CD1c-positive myeloid dendritic cell (primary cell): ENCODE measurements at regions not wholly inside any gene's neighbourhood (a gene's known extent, or its start where the extent isn't known, plus 50 kb on each side); places are given as distances from the start of the nearest gene placed in this dataset.
A peak's percentile ranks its signal among the peaks of the same experiment; 100 is the strongest.
"Not testable (repeated sequence)": the region's sequence is repeated elsewhere in the genome, so short reads cannot be mapped to it uniquely, and the experiment has no call there.

ENCODE experiments used
- DNase-seq: peaks from one replicate; pipeline ENCODE4 v3.0.0-alpha.2; 2016; ENCODE audit errors: extremely low spot score

GRCh38 chr7:114083166-114084001 is 164.6 kb upstream of the PPP1R3A start:
- no peak for DNase-seq

GRCh38 chr7:114082642-114083165 is 163.9 kb upstream of the PPP1R3A start:
- DNase-seq: no peak

GRCh38 chr7:114081606-114082425 is 163.0 kb upstream of the PPP1R3A start:
- peak; percentile 50 for DNase-seq

GRCh38 chr7:114077158-114077524 is 158.3 kb upstream of the PPP1R3A start:
- not testable (repeated sequence) for DNase-seq

- not testable (repeated sequence) for DNase-seq
Measured at GRCh38 chr7:114076392-114077157, 157.8 kb upstream of the PPP1R3A start.

GRCh38 chr7:114073701-114074100 is 154.9 kb upstream of the PPP1R3A start:
- no peak for DNase-seq

GRCh38 chr7:114070246-114070645 is 151.4 kb upstream of the PPP1R3A start:
- no peak for DNase-seq

GRCh38 chr7:114062810-114063209 is 144.0 kb upstream of the PPP1R3A start:
- no peak for DNase-seq

- DNase-seq: peak; percentile 75
Measured at GRCh38 chr7:114051871-114052331, 133.1 kb upstream of the PPP1R3A start.

GRCh38 chr7:114050571-114050970 is 131.8 kb upstream of the PPP1R3A start:
- DNase-seq: no peak

- DNase-seq: peak; percentile 7
Measured at GRCh38 chr7:114048386-114049235, 129.8 kb upstream of the PPP1R3A start.

- peak; percentile 34 for DNase-seq
Measured at GRCh38 chr7:114047889-114048288, 129.1 kb upstream of the PPP1R3A start.

- DNase-seq: no peak
Measured at GRCh38 chr7:114033475-114033874, 114.7 kb upstream of the PPP1R3A start.

- DNase-seq: peak; percentile 87
Measured at GRCh38 chr7:114026486-114027089, 107.8 kb upstream of the PPP1R3A start.

GRCh38 chr7:114021135-114021534 is 102.3 kb upstream of the PPP1R3A start:
- DNase-seq: no peak

GRCh38 chr7:114008696-114009095 is 89.9 kb upstream of the PPP1R3A start:
- no peak for DNase-seq

GRCh38 chr7:114007386-114007785 is 88.6 kb upstream of the PPP1R3A start:
- DNase-seq: no peak

GRCh38 chr7:113998934-113999333 is 80.1 kb upstream of the PPP1R3A start:
- no peak for DNase-seq

- DNase-seq: no peak
Measured at GRCh38 chr7:113996405-113996804, 77.6 kb upstream of the PPP1R3A start.

- DNase-seq: no peak
Measured at GRCh38 chr7:113986216-113986615, 67.4 kb upstream of the PPP1R3A start.
